Thyroid gland (tissue), 4 donors: ENCODE measurements at regions not wholly inside any gene's neighbourhood (a gene's known extent, or its start where the extent isn't known, plus 50 kb on each side); places are given as distances from the start of the nearest gene placed in this dataset.
A peak's percentile ranks its signal among the peaks of the same experiment; 100 is the strongest.

Source experiments
- DNase-seq, 2 donors: peaks; one replicate each; pipeline ENCODE4 v3.0.0-alpha.2; 2019
- H3K27ac ChIP-seq, 3 donors: fragments of 200-600 bp; sonication (generic); 1 replicate in 2 of 3; 2 replicates in 1 of 3; pipeline ENCODE4 v1.5.1; 2016 to 2019; ENCODE audit warnings: mild to moderate bottlenecking in 1 of 3, moderate library complexity in 1 of 3
- H3K27me3 ChIP-seq: fragments of 200-600 bp; sonication (generic); one replicate; pipeline ENCODE4 v1.5.1; 2019
- H3K36me3 ChIP-seq, 2 donors: fragments of 200-600 bp; sonication (generic); one replicate each; pipeline ENCODE4 v1.5.1; 2016 to 2019
- H3K4me1 ChIP-seq, 2 donors: fragments of 200-600 bp; sonication (generic); one replicate each; pipeline ENCODE4 v1.5.1; 2017 to 2019
- H3K4me3 ChIP-seq, 3 donors: fragments of 200-600 bp; sonication (generic); replicated peaks in 1 of 3; 1 replicate in 2 of 3; 2 replicates in 1 of 3; pipeline ENCODE4 v1.5.1; 2016; ENCODE audit warnings: mild to moderate bottlenecking in 1 of 3
- H3K9me3 ChIP-seq: fragments of 200-600 bp; sonication (generic); one replicate; pipeline ENCODE4 v1.5.1; 2017
- POLR2A ChIP-seq, 2 donors: fragments of 450-650 bp; IDR thresholded peaks; one replicate each; pipeline ENCODE4 v1.6.1; 2017; ENCODE audit warnings: antibody characterized with exemption in 2 of 2, mild to moderate bottlenecking in 2 of 2, moderate library complexity in 1 of 2
- whole genome bisulfite sequencing, 2 donors: methylation state at CpG; one replicate each; pipeline ENCODE4 v1.1.5; 2017; 5-methylcytosine and 5-hydroxymethylcytosine counted together
- intact Hi-C: fragments of 100-400 bp; cut with DNase I; formaldehyde crosslinking; loops from one replicate; pipeline ENCODE4 v1.15.1; 2023
- TF ChIP-seq, protein P1 (sequence below), 6 experiments: fragments of 200-600 bp in 3 of 6; fragments of 450-650 bp in 3 of 6; sonication (generic) in 3 of 6; IDR thresholded peaks; one replicate each; pipeline ENCODE4 v1.5.1; 2016 to 2019; ENCODE audit warnings: antibody characterized with exemption in 6 of 6, mild to moderate bottlenecking in 2 of 6, inconsistent platforms in 1 of 6, moderate library complexity in 1 of 6

DNA sequence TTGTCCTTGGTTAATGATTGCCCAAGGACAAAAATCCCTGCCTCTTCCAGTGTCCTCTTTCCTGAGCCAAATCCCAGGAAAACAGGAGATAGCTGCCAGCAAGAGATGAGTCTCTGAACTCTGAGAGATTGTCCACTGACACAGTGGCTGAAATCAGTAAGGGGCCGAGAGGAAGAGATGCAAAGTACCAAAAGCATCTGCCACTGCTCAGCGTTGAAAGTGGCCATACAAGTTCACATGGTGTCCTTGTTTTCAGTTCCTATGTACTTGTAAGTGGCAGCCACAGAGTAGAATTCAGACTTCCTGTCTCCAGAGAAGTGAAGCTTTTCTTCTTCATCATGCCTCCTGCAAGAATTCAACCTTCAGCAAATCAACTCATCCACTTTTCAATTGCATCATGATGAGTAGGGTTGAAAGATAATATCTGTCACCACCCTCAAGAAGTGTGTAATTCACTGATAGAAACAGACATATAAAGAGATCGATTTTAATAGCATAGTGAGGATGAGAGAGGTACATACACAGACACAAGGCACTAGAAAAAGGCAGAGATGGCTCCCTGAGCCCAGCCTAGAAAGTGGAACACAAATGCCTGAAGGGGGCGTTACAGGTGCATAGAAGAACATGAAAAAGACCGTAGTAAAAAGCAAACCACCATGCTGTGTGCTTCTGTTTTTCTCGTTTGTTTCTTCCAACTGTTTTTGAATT, 185.8 kb downstream of the MRPL39 start:
- Histone ChIP-seq H3K4me3 (no peak overlapping the region), H3K27me3 (no peaks in the 10 kb centered on the region), H3K4me1 (no peaks in the 10 kb centered on the region), H3K27ac (no peak overlapping the region), H3K9me3 (no peaks in the 10 kb centered on the region), H3K36me3 (no peaks in the 10 kb centered on the region)
- 26 to 28% methylated on average over 6 of the region's 6 CpGs for WGBS, 2 donors
- peak; percentile 18 to 35 for DNase-seq
- intact Hi-C loops: no loop called here
- TF ChIP-seq, protein P1, sequence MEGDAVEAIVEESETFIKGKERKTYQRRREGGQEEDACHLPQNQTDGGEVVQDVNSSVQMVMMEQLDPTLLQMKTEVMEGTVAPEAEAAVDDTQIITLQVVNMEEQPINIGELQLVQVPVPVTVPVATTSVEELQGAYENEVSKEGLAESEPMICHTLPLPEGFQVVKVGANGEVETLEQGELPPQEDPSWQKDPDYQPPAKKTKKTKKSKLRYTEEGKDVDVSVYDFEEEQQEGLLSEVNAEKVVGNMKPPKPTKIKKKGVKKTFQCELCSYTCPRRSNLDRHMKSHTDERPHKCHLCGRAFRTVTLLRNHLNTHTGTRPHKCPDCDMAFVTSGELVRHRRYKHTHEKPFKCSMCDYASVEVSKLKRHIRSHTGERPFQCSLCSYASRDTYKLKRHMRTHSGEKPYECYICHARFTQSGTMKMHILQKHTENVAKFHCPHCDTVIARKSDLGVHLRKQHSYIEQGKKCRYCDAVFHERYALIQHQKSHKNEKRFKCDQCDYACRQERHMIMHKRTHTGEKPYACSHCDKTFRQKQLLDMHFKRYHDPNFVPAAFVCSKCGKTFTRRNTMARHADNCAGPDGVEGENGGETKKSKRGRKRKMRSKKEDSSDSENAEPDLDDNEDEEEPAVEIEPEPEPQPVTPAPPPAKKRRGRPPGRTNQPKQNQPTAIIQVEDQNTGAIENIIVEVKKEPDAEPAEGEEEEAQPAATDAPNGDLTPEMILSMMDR (IDR thresholded peaks at IDR 0.05): peak in 3 of 6 experiments; percentile 9 to 49 (median 48)
- no peak for TF ChIP-seq POLR2A (IDR thresholded peaks at IDR 0.05)

DNA sequence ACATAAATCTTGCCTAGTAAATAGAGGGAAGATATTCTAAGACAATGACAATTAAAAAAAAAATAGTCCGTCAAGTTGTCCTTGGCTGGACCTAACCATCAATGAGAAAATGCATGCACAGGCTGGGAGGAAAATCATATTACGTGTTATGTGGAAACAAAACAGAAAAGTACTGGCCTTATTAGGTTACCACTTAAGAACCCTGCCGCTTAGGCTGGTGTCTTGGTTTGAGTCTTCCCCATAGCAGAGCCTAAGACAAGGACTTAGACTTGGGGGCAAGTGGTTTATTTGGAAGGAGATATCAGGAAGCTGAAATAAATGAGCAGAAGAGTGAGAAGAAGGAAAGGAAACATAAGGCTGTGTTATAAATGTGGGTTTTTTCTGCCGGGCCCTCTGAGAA, 186.4 kb downstream of the MRPL39 start:
- no peak for DNase-seq
- Histone ChIP-seq H3K36me3 (no peaks in the 10 kb centered on the region), H3K4me3 (no peak overlapping the region), H3K9me3 (no peaks in the 10 kb centered on the region), H3K27ac (no peak overlapping the region), H3K4me1 (no peaks in the 10 kb centered on the region), H3K27me3 (no peaks in the 10 kb centered on the region)
- no peak for TF ChIP-seq POLR2A (IDR thresholded peaks at IDR 0.05)
- TF ChIP-seq, protein P1 (IDR thresholded peaks at IDR 0.05): no peak
- WGBS, 2 donors: 80 to 91% methylated on average over 4 of the region's 4 CpGs
- intact Hi-C loops: no loop called here

DNA sequence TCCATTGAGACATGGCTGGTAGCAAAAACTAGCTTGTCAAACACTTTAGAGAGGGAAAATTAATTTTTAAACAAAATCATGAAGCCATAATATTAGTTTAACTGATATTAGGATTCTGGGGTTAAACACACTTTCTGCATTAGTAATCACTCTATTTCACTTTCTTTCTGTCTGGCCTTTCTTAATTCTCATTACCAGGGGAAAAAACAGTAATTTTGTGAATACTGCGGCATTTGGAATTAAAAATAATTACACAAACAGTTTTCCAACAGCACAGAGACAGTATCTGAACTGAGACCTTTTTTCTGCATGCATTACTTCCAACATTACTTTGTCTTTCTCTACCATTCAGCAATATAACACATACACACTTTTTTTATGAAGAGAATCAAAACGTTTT, 190.6 kb downstream of the MRPL39 start:
- intact Hi-C loops: no loop called here
- Histone ChIP-seq H3K27ac (no peak overlapping the region), H3K4me1 (no peaks in the 10 kb centered on the region), H3K27me3 (no peaks in the 10 kb centered on the region), H3K36me3 (no peaks in the 10 kb centered on the region), H3K9me3 (no peaks in the 10 kb centered on the region), H3K4me3 (no peak overlapping the region)
- WGBS, 2 donors: 73 to 78% methylated on average over 2 of the region's 2 CpGs
- TF ChIP-seq, protein P1 (IDR thresholded peaks at IDR 0.05): no peak
- TF ChIP-seq POLR2A (IDR thresholded peaks at IDR 0.05): no peak
- no peak for DNase-seq

DNA sequence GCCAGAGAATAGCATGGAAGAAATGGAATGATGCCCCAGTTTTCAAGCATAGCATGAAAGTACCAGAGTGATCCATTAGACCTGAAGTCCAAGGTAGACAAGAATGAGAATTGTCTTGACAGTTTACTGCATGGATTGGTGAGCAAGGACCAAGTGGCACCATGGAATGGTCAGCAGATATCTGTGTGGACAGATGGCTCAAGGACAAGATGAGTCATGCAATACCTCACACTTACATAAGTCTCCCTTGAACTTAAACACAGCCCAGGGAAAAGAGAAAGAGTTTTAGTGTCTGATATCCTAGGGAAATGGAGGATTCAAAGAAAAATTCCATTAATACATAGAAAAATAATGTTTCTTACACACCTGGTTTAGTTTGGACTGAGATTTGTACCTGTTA, 195.2 kb downstream of the MRPL39 start:
- DNase-seq: no peak
- Histone ChIP-seq H3K27ac (no peak overlapping the region), H3K36me3 (no peaks in the 10 kb centered on the region), H3K4me1 (no peaks in the 10 kb centered on the region), H3K27me3 (no peaks in the 10 kb centered on the region), H3K4me3 (no peak overlapping the region), H3K9me3 (no peaks in the 10 kb centered on the region)
- intact Hi-C loops: no loop called here
- TF ChIP-seq, protein P1 (IDR thresholded peaks at IDR 0.05): no peak
- TF ChIP-seq POLR2A (IDR thresholded peaks at IDR 0.05): no peak

DNA sequence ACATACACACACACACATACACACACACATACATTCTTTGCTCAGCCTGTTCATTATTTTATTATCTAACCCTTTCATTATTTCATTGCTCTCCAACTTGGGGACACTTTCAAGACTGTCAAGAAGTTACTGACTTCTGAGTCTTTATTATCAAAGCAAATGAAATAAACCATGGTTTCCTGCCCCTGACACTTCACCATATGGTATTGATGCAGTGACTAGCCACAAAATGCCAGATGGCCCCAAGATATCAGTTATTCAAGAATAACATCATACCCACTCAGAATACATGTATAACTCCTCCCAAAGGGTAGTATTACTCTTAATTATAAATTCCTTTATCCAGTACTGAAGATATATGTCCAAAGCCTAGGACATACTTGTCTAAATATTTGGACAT, 197.3 kb downstream of the MRPL39 start:
- H3K36me3 ChIP-seq: no peaks in the 10 kb centered on the region
- intact Hi-C loops: no loop called here
- H3K9me3 ChIP-seq: no peaks in the 10 kb centered on the region
- H3K27ac ChIP-seq: no peak overlapping the region
- no peak overlapping the region for H3K4me3 ChIP-seq
- no peaks in the 10 kb centered on the region for H3K4me1 ChIP-seq
- DNase-seq: no peak
- H3K27me3 ChIP-seq: no peaks in the 10 kb centered on the region
- TF ChIP-seq, protein P1 (IDR thresholded peaks at IDR 0.05): no peak
